Lower leg skin (tissue), 3 donors: ENCODE measurements at regions not wholly inside any gene's neighbourhood (a gene's known extent, or its start where the extent isn't known, plus 50 kb on each side); places are given as distances from the start of the nearest gene placed in this dataset.

Experiments used
- CTCF ChIP-seq, 3 donors: fragments of 450-650 bp; IDR thresholded peaks; one replicate each; pipeline ENCODE4 v1.5.1; 2016; ENCODE audit warnings: antibody characterized with exemption in 3 of 3, mild to moderate bottlenecking in 3 of 3, moderate library complexity in 2 of 3
- POLR2A ChIP-seq, 2 donors: fragments of 450-650 bp; IDR thresholded peaks; one replicate each; pipeline ENCODE4 v1.6.1; 2016 to 2017; ENCODE audit warnings: antibody characterized with exemption in 2 of 2, mild to moderate bottlenecking in 1 of 2, moderate library complexity in 1 of 2

DNA sequence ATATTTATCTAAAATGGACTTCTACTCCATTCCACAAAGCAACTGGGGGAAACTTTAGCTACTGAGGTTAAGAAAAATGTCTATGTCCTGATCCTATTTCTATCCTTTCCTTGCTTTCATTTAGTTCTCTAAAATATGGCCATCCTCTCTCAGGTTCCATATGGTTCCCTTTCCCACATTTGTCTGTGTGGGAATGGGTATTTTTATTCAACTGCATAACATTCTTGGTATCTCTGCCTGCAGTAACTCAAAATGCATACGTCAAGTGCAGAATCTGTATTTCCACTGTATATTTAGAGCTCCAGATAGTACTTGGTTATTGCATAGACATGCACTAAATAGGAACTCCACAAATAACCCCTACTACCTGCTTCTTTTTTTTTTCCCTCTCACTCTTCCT is 130.6 kb upstream of the BTG1 start:
- TF ChIP-seq CTCF (IDR thresholded peaks at IDR 0.05) (no peak), POLR2A (IDR thresholded peaks at IDR 0.05) (no peak)
